ENCODE measurements at regions not wholly inside any gene's neighbourhood (a gene's known extent, or its start where the extent isn't known, plus 50 kb on each side); places are given as distances from the start of the nearest gene placed in this dataset.

GRCh38 chr4:189763583-189763982 is 177.1 kb upstream of the FRG1 start:
- TF ChIP-seq CTCF (IDR thresholded peaks at IDR 0.05) (no peak), POLR2A (IDR thresholded peaks at IDR 0.05) (no peak)
